HG03196 (cell line): ENCODE measurements at regions not wholly inside any gene's neighbourhood (a gene's known extent, or its start where the extent isn't known, plus 50 kb on each side); places are given as distances from the start of the nearest gene placed in this dataset.

Source experiments
- ATAC-seq: cut with Tn5 transposase; IDR thresholded peaks from one replicate; pipeline ENCODE4 v1.9.1; 2021; ENCODE audit not compliant: unreplicated experiment

DNA sequence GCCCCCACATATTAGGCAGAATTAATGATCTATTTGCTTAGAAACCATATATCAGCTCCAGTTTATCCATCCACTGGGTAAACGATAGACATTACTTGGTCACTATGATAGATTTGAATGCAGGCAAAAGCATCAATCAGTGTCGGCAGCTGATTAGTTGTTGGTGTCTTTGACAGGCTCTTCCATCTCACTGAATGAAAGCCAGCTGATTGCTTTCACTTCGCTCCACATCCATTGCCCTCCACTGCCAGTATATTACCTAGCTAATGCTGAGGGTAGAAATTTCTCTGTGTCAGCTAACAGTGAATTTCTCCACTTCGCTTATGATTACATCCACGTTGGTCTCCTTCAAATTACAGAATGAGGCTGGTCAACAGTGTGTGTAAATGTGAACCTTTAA is 821.3 kb upstream of the TYRP1 start:
- ATAC-seq: no peak

DNA sequence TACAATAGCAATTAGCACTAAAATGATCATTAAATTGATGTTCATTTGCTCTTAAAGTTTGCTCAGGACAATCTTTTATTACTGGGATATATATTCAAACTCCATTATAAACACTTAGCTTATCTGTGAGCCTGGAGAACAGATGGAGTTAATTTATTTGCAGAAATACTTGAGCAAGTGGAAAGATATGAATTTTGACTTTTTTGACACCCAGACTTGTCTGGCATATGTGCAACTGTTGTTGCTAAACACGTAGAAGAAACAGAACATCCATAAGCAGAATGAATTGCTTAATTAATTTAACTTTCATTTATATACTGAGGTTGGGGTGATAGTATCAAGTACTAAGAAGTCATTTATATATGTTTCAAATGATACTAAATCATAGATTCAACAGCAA is 820.7 kb upstream of the TYRP1 start:
- no peak for ATAC-seq

DNA sequence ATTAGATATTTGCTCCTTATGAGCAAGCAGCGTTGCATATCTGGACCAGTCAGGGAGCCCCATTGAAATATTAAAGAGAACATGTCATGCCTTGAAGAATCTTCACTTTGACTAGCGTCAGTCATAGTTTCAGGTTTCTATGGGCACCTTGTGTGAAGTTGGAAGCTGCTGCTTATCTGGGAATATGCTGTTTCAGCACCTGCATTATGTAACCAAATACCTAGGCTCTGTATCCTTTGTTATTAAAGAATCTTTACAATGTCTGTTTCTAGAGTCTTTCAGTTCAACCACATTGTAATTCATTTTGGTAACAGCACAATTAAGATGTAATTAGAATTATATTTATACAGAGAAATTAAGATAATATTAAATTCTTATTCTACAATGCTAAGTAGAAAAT is 818.8 kb upstream of the TYRP1 start:
- ATAC-seq: no peak

DNA sequence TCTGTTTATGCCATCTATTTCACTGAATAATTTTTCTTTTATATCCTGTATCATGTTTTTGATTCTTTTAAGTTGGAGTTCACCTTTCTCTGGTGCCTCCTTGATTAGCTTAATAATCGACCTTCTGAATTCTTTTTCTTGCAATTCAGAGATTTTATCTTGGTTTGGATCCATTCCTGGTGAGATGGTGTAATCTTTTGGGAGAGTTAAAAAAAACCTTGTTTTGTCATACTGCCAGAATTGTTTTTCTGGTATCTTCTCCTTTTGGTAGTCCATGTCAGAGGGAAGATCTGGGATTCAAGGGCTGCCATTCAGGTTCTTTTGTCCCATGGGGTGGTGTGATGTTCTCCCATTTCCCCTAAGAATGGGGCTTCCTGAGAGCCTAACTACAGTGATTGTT is 800.8 kb upstream of the TYRP1 start:
- ATAC-seq: no peak

DNA sequence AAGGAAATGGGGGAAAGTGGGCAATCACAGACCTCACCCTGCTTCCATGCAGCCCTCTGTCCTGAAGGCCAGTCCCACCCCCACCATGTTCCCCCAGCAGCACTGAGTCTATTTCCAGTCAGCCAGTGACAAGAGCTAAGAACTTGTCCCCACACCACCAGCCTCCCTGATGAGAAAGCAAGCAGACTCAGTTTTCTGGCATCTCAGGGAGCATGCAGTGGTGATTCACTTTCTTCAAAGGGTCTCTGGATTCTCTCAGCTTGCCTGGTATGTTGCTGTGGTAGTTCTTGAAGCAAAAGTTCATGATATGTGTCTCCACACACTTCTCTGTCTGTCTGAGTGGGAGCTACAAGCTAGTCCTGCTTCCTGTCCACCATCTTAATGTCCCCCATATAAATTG is 799.9 kb upstream of the TYRP1 start:
- no peak for ATAC-seq

DNA sequence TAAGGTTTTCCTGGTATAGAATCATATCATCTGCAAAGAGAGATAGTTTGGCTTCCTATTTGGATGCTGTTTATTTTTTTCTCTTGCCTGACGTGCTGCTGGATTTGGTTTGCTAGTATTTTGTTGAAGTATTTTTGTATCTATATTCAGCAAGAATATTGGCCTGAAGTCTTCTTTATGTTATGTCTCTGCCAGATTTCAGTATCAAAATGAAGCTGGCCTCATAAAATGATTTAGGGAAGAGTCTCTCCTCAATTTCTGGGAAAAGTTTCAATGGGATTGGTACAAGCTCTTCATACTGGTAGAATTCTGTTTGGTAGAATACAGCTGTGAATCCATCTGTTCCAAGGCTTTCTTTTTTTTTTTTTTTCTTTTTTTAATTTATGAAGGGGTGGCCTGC is 799.0 kb upstream of the TYRP1 start:
- ATAC-seq: no peak

DNA sequence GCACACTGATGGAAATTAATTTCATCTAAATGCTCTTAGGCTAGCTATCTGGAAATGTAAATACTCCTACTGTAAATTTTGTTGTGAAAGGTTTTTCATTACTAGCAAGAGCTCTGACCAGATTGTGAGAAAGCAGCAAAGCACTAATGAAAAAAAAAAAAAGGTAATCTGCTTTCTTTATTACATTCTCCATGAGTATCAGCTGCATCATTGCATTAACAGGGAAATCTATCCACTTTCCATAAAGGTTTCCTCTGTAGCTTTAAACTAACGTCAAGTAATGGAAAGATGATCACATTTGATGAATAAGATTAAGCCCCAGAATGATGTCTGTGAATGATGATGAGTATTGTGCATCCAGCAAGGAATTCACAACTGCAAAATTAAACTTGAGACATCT is 790.6 kb upstream of the TYRP1 start:
- no peak for ATAC-seq

DNA sequence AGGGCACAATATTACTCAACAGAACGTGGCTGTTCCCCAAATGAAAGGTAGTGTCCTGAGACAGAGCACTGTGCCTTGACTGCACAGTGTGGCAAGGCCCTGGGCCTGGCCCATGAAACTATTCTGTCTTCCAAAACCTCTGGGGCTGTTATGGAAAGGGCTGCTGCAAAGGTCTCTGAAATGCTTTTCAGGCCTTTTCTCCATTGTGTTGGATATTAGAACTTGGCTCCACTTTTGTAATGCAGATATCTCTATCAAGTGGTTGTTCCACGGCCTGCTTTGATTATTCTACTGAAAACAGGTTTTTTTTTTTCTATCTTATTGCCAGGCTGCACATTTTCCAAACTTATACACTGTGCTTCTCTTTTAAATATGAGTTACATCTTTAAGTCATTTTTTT is 777.5 kb upstream of the TYRP1 start:
- ATAC-seq: no peak

DNA sequence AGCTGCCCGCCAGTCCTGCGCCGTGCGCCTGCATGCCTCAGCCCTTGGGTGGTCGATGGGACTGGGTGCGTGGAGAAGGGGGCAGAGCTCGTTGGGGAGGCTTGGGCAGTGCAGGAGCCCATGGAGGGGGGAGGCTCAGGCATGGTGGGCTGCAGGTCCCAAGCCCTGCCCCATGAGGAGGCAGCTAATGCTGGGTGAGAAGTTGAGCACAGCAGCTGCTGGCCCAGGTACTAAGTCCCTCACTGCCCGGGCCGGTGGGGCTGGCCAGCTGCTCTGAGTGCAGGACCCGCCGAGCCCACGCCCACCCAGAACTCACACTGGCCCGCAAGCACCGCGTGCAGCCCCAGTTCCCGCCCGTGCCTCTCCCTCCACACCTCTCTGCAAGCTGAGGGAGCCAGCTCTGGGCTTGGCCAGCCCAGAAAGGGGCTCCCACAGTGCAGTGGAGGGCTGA is 764.3 kb upstream of the TYRP1 start:
- ATAC-seq: no peak

DNA sequence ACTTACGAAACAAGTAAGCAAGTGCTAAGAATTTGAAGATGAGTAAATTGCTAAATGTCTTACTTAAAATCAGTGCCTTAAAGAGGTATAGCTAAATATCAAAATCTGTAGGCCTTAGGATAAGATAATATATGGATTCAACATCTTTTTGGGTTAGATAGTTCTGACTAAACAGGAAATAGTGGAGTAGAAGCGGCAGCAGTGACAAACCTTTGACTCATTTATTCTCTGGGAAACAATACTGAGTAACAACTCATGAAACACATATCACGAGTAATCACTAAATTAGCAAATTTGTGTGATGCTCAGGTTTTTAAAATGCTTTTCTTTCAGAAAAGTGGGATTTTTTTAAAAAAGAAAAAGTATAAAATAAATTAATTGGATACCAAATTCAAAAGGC is 762.1 kb upstream of the TYRP1 start:
- ATAC-seq: no peak

DNA sequence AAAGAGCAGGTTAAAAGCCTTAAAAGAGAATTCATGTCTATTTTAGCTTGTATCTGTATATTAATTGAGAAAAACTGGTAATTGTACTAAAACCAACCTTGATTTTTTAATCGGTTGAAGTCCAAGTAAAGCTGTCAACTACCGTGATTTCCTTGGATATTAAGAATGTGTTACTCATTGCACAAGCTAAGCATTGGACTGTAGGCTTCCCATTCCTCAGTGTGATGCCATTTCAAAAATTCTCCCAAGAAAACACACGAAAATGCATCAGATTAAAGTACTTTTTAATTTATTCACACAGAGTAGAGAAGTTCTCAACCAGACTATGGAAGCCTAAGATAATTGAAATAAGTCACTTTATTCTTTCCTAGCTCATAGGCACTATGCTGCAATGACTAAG is 761.4 kb upstream of the TYRP1 start:
- no peak for ATAC-seq

DNA sequence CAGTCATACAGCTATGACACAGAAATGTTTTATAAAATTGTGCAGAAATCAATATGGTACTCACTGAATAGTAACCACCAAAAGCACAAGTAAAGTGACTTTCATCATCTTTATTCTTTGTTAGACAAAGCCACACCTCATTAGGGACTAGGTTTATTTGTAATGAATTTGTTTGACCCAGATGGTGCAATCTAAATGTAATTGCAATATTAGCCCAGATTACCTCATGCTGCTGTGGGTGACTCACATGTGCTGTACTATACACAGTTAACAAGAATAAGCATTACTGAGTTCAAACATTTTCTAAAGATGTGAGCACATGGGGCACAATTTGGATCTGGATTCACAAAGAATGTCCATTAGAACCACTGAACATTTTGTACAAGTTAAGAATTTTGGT is 759.3 kb upstream of the TYRP1 start:
- ATAC-seq: no peak

DNA sequence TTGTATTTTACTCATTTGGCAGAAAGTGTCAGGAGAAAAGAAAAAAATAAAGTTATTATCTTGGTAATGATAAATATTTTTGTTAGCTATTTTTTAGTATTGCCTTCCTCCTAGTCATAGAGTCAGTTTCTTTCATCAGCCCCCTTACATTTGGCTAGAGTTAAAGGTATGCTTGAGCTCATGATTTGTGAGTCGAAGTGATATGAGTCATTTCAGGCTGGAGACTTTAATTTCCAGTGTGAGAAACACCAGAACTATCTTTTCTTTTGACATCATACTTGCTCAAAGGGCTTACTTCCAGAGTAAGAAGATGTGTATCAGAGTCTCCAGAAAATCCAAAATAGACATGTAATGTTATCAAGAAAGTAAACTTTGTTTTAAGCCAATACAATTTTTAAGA is 746.7 kb upstream of the TYRP1 start:
- ATAC-seq: no peak

DNA sequence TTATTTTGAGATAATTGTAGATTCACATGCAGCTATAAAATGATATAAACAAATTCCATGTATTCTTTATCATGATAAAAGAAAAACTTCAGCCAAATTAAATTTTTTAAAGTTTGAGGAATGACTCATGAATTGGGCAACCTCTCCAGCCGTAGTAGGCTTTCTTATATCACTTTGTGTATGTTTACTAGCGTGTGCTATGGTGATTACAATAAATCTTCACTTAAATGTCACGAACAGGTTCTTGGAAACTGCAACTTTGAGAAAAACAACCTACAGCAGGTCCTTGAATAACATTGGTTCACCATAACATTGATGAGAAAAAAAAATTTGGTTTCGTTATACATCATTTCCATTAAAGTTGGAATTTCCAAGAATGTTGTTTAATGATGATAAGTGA is 730.9 kb upstream of the TYRP1 start:
- ATAC-seq: no peak

DNA sequence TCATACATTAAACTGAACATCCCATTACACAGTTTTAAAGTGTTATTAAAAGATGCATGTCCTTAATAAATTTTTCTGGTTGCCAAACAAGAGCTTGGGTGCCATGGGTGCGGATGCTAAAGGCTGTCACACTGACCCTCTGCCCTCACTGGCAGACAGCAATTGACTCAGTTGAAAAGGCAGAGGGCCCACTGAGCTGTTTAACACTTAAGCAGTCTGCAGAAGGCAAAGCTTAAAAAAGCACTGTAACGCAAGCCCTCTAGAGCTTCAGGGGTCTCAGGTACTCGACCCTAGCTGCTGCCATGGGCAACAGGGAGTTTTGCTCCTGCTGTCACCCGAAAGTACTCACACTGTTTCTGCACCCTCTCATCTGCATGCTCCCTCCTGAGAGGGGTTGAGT is 726.4 kb upstream of the TYRP1 start:
- ATAC-seq: no peak

DNA sequence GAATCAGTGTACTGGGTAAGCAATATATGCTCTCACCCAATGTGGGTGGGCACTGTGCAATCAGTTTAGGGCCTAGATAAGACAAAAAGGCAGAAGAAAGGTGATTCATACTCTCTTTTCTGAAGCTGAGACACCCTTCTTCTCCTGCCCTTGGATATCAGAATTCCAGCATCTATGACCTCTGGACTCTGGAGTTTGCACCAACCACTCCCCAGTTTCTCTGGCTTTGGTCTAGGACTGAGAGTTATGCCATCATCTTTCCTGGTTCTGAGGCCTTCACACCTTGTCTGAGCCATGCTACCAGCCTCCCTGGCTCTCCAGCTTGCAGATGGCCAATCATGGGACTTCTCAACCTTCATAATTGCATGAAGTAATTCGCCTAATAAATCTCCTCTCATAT is 724.6 kb upstream of the TYRP1 start:
- no peak for ATAC-seq

DNA sequence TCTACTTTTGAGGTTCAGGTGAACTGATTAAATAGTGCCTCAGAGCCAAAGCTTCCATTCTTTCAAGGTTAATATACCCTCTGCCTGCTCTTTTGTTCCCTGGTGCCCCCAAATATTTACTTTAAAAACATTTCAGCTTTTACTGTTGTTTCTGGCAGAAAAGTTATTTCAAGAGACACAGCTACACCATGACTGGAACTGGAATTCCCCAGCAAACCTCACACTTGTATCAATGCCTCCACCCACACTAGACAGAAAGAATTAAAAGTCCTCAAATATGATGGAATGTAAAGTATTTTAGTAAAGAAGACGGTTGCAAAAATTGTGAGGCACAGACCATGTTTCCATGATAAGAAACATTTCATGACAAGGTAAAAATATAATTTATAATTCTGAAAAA is 720.2 kb upstream of the TYRP1 start:
- no peak for ATAC-seq

DNA sequence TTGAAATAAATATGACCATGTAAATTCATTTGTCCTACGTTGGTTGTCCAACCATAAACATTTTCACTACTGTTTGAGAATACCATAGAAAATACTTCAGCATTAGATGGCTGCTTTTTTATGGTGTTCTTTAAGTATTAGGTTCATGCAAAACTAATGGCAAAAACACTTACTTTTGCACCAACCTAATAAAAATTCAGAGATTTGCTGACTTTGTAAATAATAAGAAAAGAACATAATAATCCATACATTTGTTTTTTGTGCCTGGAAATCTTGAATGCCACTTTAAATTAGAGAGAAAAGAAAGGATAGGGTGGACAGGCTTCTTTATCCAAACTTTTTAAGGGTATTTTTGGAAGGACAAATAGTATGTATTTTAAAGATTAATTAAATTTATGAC is 719.7 kb upstream of the TYRP1 start:
- ATAC-seq: no peak

DNA sequence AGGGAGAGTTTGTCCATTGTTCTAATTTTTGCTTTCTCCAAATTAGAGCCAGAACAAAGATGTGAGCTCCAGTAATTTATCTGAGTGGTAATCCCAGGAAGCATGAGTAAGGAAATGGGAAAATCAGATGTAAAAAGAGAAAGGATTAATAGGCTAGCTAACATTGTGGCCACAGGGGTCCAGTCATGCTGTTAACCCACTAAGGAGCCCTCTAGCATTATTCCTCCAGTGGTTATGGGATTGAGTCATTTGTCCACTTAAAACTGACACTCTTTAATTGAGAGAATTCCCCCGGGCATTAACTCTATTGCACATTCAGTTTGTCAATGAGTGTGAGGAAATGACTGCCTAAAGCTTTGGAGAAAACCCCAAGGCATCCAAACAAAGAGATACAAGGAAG is 700.3 kb upstream of the TYRP1 start:
- no peak for ATAC-seq

DNA sequence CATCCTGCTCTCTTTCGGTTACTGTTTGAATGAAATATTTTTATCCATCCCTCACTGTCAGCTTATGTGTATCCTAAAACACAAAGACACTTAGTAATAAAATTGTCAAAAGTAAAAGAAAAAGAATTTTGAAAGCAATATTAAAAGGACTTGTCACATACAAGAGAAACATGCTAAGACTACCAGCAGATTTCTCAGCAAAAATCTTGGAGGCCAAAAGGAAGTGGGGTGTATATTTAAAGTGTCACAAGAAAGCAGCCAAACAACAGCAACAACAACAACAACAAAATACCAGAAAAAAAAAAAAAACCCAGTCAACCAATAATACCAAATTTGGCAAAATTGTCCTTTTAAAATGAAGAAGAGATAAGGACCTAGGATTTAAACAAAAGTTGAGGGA is 678.7 kb upstream of the TYRP1 start:
- ATAC-seq: no peak

DNA sequence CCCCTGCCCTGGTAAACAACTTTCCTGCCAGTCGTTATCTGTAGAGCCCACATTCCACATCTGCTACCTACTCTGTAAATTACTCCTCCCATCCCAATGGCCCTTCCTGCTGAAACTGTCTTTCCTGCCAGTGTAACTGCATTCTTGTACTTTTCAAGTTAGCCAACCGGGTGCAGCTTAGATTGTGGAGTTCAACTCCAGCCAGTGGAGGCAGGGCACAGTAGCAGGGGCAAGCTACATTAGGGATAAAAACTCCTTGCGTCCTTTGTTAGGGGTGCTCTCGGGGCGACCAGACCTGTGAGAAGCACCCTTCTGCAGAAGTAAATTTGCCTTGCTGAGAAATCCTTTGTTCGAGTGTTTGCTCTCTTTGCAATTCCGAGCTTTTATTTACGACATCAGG is 639.0 kb upstream of the TYRP1 start:
- ATAC-seq: no peak

DNA sequence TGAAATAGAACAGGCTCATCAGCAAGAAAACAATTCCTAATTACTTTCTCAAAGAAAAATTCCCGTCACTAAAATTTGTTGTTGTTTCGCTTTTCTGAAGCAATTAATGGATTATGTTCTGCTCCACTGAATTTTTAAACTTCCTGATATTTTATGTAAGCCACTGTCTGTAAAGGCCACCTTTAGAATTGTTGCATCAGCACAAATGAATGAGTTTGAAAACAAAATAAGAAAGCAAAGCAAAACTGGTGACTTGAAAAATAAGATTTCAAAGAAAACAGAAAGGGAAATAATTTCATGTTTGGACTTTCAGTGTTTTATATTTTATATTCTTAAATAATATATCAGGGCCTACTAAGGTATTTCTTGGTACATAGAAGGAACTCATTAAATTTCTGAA is 636.3 kb upstream of the TYRP1 start:
- ATAC-seq: no peak

DNA sequence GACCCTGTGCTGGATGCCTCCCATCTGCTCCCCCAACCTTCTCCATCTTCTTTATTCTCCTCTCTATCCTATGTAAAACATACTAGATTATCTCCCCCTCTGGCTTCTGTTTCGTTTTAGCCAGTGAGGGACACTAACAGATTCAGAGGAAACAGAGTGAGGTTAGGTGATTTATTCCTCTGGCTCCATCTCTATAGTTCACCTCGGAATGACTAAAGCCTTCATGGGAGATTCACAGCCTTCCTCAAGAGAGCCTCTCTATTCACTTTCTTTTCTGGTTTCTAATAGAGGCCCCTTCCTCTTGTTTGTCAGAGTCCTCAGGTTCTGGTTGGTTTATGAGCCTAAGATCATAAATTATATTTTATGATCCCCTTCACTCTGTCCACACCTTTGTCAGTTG is 633.1 kb upstream of the TYRP1 start:
- ATAC-seq: no peak

DNA sequence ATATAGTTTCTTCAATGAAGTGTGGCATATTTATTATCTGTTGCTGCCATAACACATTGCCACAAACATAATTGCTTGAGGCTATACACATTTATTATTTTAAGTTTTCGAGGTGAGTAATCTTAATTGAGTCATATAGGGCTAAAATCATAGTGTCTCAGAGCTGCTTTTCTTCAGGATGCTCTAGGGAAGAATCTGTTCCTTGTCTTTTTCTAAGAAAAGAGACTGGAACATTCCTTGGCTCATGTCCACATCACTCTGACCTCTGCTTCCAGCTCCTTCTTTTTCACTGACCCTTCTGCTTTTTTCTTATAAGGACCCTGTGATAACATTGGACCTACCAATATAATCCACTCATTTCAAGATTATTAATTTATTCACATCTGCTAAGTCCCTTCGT is 632.4 kb upstream of the TYRP1 start:
- no peak for ATAC-seq
